ENCODE measurements at regions not wholly inside any gene's neighbourhood (a gene's known extent, or its start where the extent isn't known, plus 50 kb on each side); places are given as distances from the start of the nearest gene placed in this dataset.

GRCh38 chr16:58960034-58960433 is 225.9 kb upstream of the GOT2 start:
- no peak for TF ChIP-seq CTCF (IDR thresholded peaks at IDR 0.05)
- TF ChIP-seq EP300 (IDR thresholded peaks at IDR 0.05), result no peak
- TF ChIP-seq POLR2AphosphoS5 (IDR thresholded peaks at IDR 0.05), result no peak
